ENCODE measurements at regions not wholly inside any gene's neighbourhood (a gene's known extent, or its start where the extent isn't known, plus 50 kb on each side); places are given as distances from the start of the nearest gene placed in this dataset.
"Not testable (repeated sequence)": the region's sequence is repeated elsewhere in the genome, so short reads cannot be mapped to it uniquely, and the experiment has no call there.

- DNase-seq = no peak
Observed at GRCh38 chr13:33561627-33562026, 256.3 kb upstream of the RFC3 start.

DNA sequence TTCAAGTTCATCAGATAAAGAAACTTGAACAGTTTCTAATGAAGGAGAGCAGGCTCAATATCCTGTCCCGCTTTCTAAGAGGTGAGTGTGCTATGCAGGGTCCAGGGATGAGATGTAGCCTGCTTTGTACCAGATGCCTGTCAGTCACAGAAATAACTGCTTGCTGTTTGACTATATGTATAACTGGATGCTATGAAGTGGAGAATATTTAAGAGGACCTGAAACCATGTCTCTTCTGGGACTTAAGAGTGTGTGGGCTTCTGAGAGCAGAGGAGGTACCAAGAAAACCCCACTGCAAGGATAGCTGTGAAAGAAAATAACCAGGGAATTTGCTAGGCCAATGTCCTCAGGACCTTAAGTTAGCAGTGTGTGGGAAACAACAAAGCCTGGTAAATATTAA is 246.3 kb upstream of the RFC3 start:
- no peak for DNase-seq

DNA sequence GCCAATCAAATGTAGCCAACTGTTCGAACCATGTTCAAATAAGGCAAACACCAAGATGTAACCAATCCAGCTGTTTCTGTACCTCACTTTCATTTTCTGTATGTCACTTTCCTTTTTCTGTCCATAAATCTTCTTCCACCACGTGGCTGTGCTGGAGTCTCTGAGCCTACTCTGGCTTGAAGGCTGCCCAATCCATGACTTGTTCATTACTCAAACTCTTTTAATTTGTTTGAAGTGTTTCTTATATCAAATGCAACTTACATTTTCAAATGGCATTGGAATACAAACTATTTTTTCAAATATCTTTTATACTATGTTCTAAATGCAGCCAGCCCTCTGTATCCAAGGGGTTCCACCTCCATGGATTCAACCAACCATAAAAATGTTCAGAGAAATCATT is 245.6 kb upstream of the RFC3 start:
- not testable (repeated sequence) for DNase-seq

GRCh38 chr13:33575378-33575777 is 242.6 kb upstream of the RFC3 start:
- DNase-seq = no peak

DNA sequence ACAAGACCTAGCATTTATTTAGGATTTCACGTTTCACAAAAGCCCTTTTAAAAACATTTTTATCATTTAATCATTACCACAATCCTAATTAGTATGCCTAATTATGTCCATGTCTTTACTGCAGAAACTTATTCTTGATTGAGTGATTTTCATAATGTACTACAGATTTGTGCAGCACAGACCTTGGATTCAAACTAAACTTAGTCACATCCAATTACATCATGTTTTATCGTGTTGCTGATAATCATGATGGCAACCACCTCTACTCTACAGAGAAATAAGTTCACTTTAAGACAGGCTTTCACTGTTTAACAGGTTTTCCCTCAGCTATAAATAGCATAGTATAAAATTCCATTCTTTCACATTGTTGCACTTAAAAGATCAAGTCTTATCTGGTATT is 240.9 kb upstream of the RFC3 start:
- DNase-seq = no peak

GRCh38 chr13:33578786-33579185 is 239.2 kb upstream of the RFC3 start:
- no peak for DNase-seq

DNA sequence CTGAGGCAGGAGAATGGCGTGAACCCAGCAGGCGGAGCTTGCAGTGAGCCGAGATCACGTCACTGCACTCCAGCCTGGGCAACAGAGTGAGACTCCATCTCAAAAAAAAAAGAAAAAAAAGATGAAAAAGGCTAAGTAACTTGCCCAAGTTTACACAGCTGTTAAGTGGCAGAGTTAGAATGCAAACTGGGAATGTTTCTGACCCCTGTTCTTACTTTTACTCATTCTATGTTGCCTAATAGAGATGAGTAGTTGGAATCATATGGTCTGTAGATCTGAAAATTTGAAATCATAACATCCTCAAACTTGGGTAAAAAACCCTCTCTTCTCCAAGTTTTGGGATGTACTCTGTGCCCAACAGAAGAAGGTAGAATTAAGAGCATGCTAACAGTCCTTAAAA is 235.8 kb upstream of the RFC3 start:
- no peak for DNase-seq

- DNase-seq = no peak
Observed at GRCh38 chr13:33583398-33583797, 234.6 kb upstream of the RFC3 start.

GRCh38 chr13:33590936-33591335 is 227.0 kb upstream of the RFC3 start:
- DNase-seq = no peak

DNA sequence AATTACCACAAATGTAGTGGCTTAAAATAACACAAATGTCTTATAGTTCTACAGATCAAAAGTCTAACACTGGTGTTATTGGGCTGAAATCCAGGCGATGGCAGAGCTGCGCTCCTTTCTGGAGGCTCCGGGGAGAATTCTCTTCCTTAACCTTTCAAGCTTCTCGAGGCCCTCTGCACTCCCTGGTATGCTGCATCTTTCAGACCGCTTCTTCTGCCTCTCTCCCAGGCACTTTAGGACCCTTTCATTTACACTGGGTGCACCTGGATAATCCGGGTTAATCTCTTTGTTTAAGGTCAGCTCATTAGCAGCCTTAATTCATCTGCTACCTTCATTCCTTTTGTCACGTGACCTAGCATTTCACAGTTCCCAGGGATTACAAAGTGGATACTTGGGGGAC is 211.3 kb upstream of the RFC3 start:
- peak; percentile 5 for DNase-seq

- no peak for DNase-seq
Observed at GRCh38 chr13:33610438-33611120, 207.4 kb upstream of the RFC3 start.

- no peak for DNase-seq
Observed at GRCh38 chr13:33611121-33611805, 206.7 kb upstream of the RFC3 start.

DNA sequence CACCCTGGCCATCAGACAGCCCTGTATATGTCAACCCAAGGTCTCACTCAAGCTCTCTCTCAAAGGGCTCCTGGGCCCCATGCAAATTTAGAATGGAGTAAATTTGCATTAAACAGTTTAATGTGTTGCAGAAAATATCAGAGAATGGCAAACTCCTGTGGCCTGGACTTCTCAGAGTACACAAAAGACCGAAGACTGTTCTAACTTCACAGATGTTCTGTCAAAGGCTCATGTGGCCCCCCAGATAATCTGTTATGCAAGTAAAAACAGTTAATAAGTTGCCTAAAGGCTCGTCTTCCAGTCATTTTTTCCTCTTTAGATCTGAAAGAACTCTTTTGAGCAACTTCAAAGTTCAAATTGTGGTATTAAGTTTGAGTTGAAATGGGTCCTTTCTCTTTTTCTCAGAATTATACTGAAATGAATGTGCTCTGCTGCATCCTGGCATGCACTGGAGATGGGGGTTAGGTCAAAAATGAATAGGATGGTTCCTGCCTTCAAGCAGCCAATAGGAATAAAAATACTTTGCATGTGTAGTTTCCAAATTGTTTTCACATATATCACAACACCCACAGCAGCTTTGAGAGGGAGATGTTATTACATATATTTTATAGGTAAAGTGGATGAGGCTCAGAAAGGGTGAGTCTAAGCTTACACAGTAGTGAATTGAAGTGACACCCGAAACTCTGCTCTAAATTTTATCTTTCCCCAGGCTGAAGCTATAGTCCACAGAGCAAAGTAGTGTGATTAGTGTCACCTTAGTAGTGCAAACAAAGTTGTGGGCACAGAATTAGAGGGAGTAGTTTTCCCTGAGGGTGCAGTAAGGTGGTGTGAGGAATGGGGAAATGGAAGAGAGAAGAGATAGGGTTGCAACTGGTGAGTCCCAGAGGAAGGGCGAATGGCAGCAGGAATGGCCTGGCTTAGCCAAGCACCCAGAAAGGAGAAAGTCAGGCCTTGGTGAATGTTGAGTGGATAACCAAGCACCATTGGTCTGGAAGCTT is 205.0 kb upstream of the RFC3 start:
- DNase-seq = no peak

DNA sequence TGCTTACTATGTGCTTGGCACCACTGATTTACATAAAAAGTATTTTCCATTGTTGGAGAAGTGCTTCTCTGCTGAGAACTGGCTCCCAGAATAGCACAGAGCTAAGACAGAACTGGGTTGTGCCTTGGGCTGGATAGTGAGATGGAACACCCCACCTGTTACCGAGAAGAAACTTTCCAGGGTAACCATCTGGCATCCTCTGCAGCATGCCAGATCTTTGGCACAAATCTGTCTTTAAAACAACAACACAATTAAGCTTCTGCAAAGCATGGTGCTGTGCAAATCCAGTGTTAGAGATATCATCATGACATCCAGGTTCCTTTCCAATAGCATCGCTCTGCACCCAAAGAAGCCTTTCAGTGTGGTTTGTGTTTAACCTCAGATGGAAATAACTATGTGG is 202.5 kb upstream of the RFC3 start:
- DNase-seq = no peak

GRCh38 chr13:33616130-33616529 is 201.8 kb upstream of the RFC3 start:
- no peak for DNase-seq

GRCh38 chr13:33617055-33617454 is 200.9 kb upstream of the RFC3 start:
- DNase-seq = no peak

DNA sequence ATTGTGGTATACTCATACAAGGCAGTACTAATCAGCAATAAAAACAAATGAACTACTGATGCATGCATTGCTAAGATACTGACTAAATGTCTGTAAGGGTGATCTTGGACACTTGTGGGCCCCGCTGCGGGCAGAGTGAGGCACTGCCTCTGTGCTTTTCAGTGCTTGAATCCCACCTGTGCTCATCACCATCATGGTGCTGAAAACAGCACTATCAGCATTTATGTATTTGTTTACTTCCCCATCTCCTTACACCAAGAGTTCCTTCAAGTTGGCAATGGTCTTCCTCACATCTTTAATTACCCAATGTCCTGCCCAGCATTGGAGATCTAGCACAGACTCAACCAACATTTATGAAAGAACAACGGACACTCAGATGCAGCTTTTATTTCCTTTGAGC is 193.7 kb upstream of the RFC3 start:
- no peak for DNase-seq

GRCh38 chr13:33624740-33625139 is 193.2 kb upstream of the RFC3 start:
- no peak for DNase-seq

GRCh38 chr13:33626407-33626806 is 191.5 kb upstream of the RFC3 start:
- DNase-seq = no peak

- DNase-seq = no peak
Observed at GRCh38 chr13:33628662-33629061, 189.3 kb upstream of the RFC3 start.

DNA sequence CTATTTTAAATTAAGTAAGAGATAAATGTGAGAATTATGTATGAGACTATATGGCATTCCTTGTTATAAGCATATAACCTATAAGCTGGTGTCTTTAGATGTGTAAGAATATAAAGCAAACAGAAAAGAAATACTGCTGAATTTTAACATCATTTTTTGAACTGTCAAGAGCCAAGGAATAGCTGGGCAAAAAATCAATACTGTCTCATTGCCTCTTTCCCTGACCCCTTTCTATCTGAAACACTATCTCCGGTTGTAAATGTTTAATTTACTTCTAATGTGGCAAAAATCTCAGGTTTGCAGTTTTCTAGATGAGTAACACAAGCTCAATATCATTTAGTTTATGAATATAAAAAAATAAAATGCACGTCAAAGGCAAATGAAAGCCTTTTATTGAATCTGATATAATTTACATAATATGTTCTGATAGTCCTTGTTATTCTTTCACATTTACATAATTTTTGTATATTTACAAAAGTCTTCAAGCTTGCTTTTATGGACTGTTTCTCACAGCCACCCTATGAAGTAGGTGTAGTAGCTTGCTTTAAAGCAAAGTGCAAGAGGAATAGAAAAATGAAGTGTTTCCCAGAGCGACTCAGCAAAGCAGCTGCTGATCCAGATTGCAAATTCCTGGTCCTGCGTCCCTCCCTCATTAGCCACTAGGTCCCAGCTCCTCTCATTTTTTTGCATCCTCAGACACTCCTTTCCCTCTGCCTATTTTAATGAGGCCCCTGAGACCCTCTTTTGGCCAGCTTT is 188.2 kb upstream of the RFC3 start:
- DNase-seq = no peak

DNA sequence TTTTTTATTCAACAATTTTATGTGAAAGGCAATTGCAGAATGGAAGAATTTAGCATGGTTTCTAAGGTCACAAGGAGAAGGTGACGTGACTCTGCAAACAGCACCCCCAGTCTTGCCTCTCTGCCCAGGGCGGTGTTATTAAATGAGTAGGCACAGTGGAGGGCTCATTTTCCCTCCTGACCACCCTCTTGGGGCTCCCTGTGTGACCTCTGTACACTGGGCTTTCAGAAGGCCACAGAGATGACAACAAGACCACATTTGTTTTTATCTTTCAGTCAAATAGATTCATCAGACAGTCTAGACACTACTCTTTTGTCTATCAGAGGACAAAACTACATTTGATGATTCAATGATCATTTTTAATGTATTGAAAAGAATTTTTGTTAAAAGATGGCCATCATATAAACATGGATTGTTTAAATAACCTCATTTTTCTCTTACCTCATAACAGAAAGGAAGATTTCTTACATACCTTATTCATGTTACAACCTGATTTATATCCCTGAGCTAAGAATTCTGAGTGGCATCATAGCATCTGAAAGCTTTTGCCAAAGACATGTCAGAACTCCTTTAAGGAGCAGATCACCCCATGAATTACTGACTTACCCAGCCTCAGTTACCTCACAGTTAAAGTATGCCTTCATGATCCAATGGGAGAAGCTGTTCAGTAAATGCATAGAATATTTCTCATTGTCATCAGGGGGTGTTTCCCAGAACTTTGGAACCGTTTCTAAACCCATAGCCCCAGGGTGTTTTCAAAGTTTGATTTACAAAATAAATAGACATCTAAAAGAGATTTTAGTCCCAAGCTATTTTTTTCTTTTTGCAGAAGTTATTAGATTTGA is 184.0 kb upstream of the RFC3 start:
- no peak for DNase-seq
